Tibial artery (tissue), 4 donors: ENCODE measurements at regions not wholly inside any gene's neighbourhood (a gene's known extent, or its start where the extent isn't known, plus 50 kb on each side); places are given as distances from the start of the nearest gene placed in this dataset.

Experiments used
- DNase-seq, 2 donors: peaks; one replicate each; pipeline ENCODE4 v3.0.0-alpha.2; 2019
- H3K27ac ChIP-seq, 2 donors: fragments of 200-600 bp; sonication (generic) in 1 of 2; 1 replicate in 1 of 2; 2 replicates in 1 of 2; pipeline ENCODE4 v1.5.1; 2018 to 2019; ENCODE audit warnings: mild to moderate bottlenecking in 1 of 2
- H3K27me3 ChIP-seq, 2 donors: fragments of 200-600 bp; sonication (generic) in 1 of 2; one replicate each; pipeline versions ENCODE4 v1.5.1 to v1.6.0; 2016 to 2019
- H3K36me3 ChIP-seq, 3 donors: fragments of 200-600 bp; sonication (generic) in 2 of 3; one replicate each; pipeline ENCODE4 v1.5.1; 2016 to 2019; ENCODE audit warnings: mild to moderate bottlenecking in 2 of 3
- H3K4me1 ChIP-seq, 4 donors: fragments of 200-600 bp; sonication (generic) in 2 of 4; 1 replicate in 3 of 4; 2 replicates in 1 of 4; pipeline ENCODE4 v1.5.1; 2016 to 2019
- H3K4me3 ChIP-seq, 2 donors: fragments of 200-600 bp; sonication (generic) in 1 of 2; 1 replicate in 1 of 2; 2 replicates in 1 of 2; pipeline ENCODE4 v1.5.1; 2018 to 2019; ENCODE audit warnings: mild to moderate bottlenecking in 2 of 2
- H3K9me3 ChIP-seq, 3 donors: fragments of 200-600 bp; sonication (generic) in 1 of 3; one replicate each; pipeline ENCODE4 v1.5.1; 2016 to 2019
- CTCF ChIP-seq, 2 experiments: fragments of 200-600 bp in 1 of 2; fragments of 450-650 bp in 1 of 2; IDR thresholded peaks; one replicate each; pipeline ENCODE4 v1.5.1; 2017 to 2019; ENCODE audit warnings: antibody characterized with exemption in 2 of 2, mild to moderate bottlenecking in 1 of 2, moderate library complexity in 1 of 2
- intact Hi-C: fragments of 100-400 bp; cut with DNase I; formaldehyde crosslinking; loops from one replicate; pipeline ENCODE4 v1.15.0; 2023; ENCODE audit warnings: low total_unique reads

GRCh38 chr6:140912686-140913085 lies 1220.0 kb upstream of the GJE1 start:
- H3K27ac ChIP-seq = no peak overlapping the region
- no peaks in the 10 kb centered on the region for H3K9me3 ChIP-seq
- no peak for TF ChIP-seq CTCF (IDR thresholded peaks at IDR 0.05)
- H3K27me3 ChIP-seq = no peaks in the 10 kb centered on the region
- H3K4me3 ChIP-seq = no peak overlapping the region
- H3K36me3 ChIP-seq = no peaks in the 10 kb centered on the region
- peaks cover 0 to 6% (median 0%) of the 10 kb centered on the region in 4 donors for H3K4me1 ChIP-seq
- intact Hi-C loops = no loop called here
- no peak for DNase-seq

- no peaks in the 10 kb centered on the region for H3K9me3 ChIP-seq
- no peak for DNase-seq
- no peak overlapping the region for H3K27ac ChIP-seq
- no peaks in the 10 kb centered on the region for H3K4me1 ChIP-seq
- no peak overlapping the region for H3K4me3 ChIP-seq
- intact Hi-C loops = no loop called here
- no peaks in the 10 kb centered on the region for H3K27me3 ChIP-seq
- TF ChIP-seq CTCF (IDR thresholded peaks at IDR 0.05) = no peak
- H3K36me3 ChIP-seq = no peaks in the 10 kb centered on the region
These were observed 1223.1 kb upstream of the GJE1 start for GRCh38 chr6:140909625-140910024.

GRCh38 chr6:140909156-140909555 lies 1223.6 kb upstream of the GJE1 start:
- H3K4me3 ChIP-seq = no peak overlapping the region
- H3K4me1 ChIP-seq = no peaks in the 10 kb centered on the region
- intact Hi-C loops = no loop called here
- H3K27me3 ChIP-seq = no peaks in the 10 kb centered on the region
- H3K27ac ChIP-seq = no peak overlapping the region
- TF ChIP-seq CTCF (IDR thresholded peaks at IDR 0.05) = no peak
- no peaks in the 10 kb centered on the region for H3K9me3 ChIP-seq
- no peaks in the 10 kb centered on the region for H3K36me3 ChIP-seq
- DNase-seq = no peak

GRCh38 chr6:140908505-140908904 lies 1224.2 kb upstream of the GJE1 start:
- no peak overlapping the region for H3K4me3 ChIP-seq
- TF ChIP-seq CTCF (IDR thresholded peaks at IDR 0.05) = no peak
- no peaks in the 10 kb centered on the region for H3K9me3 ChIP-seq
- no peaks in the 10 kb centered on the region for H3K4me1 ChIP-seq
- no peaks in the 10 kb centered on the region for H3K27me3 ChIP-seq
- no peaks in the 10 kb centered on the region for H3K36me3 ChIP-seq
- no peak overlapping the region for H3K27ac ChIP-seq
- intact Hi-C loops = no loop called here
- DNase-seq = no peak

DNA sequence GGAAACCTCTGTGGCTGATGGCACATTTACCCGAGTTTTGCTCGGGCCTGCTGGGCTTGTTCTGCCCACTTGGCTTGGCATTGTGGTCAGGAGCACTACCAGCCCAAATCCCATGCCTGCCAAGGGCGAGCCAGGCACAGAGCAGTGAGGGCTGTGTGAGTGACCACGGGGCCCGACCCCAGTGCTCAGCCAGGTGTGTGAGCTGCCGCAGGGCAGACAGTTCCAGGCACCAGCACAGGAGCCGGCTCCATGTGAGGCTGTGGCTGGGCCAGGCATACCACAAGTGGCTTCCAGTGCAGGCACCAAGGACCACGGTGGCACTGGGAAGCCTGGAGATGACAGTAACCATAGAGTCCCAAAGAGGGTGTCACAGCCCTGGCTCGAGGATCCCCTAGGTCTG lies 1225.5 kb upstream of the GJE1 start:
- no peak for TF ChIP-seq CTCF (IDR thresholded peaks at IDR 0.05)
- intact Hi-C loops = no loop called here
- H3K4me1 ChIP-seq = no peaks in the 10 kb centered on the region
- H3K27me3 ChIP-seq = no peaks in the 10 kb centered on the region
- no peaks in the 10 kb centered on the region for H3K9me3 ChIP-seq
- DNase-seq = no peak
- no peaks in the 10 kb centered on the region for H3K36me3 ChIP-seq
- no peak overlapping the region for H3K27ac ChIP-seq
- H3K4me3 ChIP-seq = no peak overlapping the region

DNA sequence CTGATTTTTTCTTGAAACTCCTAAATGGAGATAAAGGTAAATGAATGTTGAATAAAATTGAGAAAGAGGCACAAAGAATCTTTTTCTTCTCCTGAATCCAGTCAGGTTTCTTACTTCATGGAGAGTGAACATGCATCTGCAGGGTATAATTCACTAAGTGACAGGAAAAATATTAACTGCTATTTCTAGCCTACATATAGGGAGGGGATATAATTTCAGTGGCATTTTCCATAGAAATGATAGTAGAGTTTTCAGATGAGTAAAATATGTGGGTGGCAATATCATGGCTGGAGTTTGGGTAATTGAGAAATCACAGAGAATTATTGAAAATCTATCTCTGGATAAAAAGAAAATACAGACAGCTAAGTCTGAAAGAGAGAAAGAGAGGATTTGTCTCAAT lies 1227.0 kb upstream of the GJE1 start:
- no peak overlapping the region for H3K4me3 ChIP-seq
- H3K9me3 ChIP-seq = no peaks in the 10 kb centered on the region
- no peaks in the 10 kb centered on the region for H3K4me1 ChIP-seq
- H3K27ac ChIP-seq = no peak overlapping the region
- H3K36me3 ChIP-seq = no peaks in the 10 kb centered on the region
- no peaks in the 10 kb centered on the region for H3K27me3 ChIP-seq
- no peak for TF ChIP-seq CTCF (IDR thresholded peaks at IDR 0.05)
- intact Hi-C loops = no loop called here
- DNase-seq = no peak
